Right atrium auricular region (tissue), 2 donors: ENCODE measurements at regions not wholly inside any gene's neighbourhood (a gene's known extent, or its start where the extent isn't known, plus 50 kb on each side); places are given as distances from the start of the nearest gene placed in this dataset.

Source experiments
- DNase-seq: peaks from one replicate; pipeline ENCODE4 v3.0.0-alpha.2; 2019; ENCODE audit warnings: low spot score
- H3K27ac ChIP-seq, 2 donors: fragments of 200-600 bp; sonication (generic); 1 replicate in 1 of 2; 2 replicates in 1 of 2; pipeline ENCODE4 v1.5.1; 2016 to 2019
- H3K27me3 ChIP-seq, 2 donors: fragments of 200-600 bp; sonication (generic); one replicate each; pipeline versions ENCODE4 v1.5.1 to v1.6.0; 2017 to 2019
- H3K36me3 ChIP-seq: fragments of 200-600 bp; sonication (generic); one replicate; pipeline ENCODE4 v1.5.1; 2016
- H3K4me1 ChIP-seq, 2 donors: fragments of 200-600 bp; sonication (generic); one replicate each; pipeline versions ENCODE4 v1.5.1 to v1.6.0; 2017 to 2019
- H3K4me3 ChIP-seq, 2 donors: fragments of 200-600 bp; sonication (generic); 1 replicate in 1 of 2; 2 replicates in 1 of 2; pipeline ENCODE4 v1.5.1; 2017 to 2019; ENCODE audit warnings: mild to moderate bottlenecking in 1 of 2, moderate library complexity in 1 of 2
- H3K9me3 ChIP-seq, 2 donors: fragments of 200-600 bp; sonication (generic); one replicate each; pipeline ENCODE4 v1.5.1; 2019
- CTCF ChIP-seq, 2 donors: fragments of 200-600 bp; sonication (generic); IDR thresholded peaks; one replicate each; pipeline ENCODE4 v1.5.1; 2019; ENCODE audit warnings: antibody characterized with exemption in 2 of 2

GRCh38 chr2:125839945-125840344, 816.0 kb upstream of the GYPC start:
- H3K27me3 ChIP-seq: no peaks in the 10 kb centered on the region
- no peaks in the 10 kb centered on the region for H3K9me3 ChIP-seq
- H3K27ac ChIP-seq: no peak overlapping the region
- no peak for DNase-seq
- no peak for TF ChIP-seq CTCF (IDR thresholded peaks at IDR 0.05)
- no peaks in the 10 kb centered on the region for H3K4me1 ChIP-seq
- no peak overlapping the region for H3K4me3 ChIP-seq
- no peaks in the 10 kb centered on the region for H3K36me3 ChIP-seq

GRCh38 chr2:125842041-125842440, 813.9 kb upstream of the GYPC start:
- no peak for TF ChIP-seq CTCF (IDR thresholded peaks at IDR 0.05)

GRCh38 chr2:125850541-125850940, 805.4 kb upstream of the GYPC start:
- Histone ChIP-seq H3K36me3 (no peaks in the 10 kb centered on the region), H3K4me3 (no peak overlapping the region), H3K9me3 (no peaks in the 10 kb centered on the region), H3K4me1 (no peaks in the 10 kb centered on the region), H3K27me3 (no peaks in the 10 kb centered on the region), H3K27ac (no peak overlapping the region)
- no peak for DNase-seq
- no peak for TF ChIP-seq CTCF (IDR thresholded peaks at IDR 0.05)

More at GRCh38 chr2:125842041-125842440, 813.9 kb upstream of the GYPC start:
- no peaks in the 10 kb centered on the region for H3K27me3 ChIP-seq
- H3K4me1 ChIP-seq: no peaks in the 10 kb centered on the region
- DNase-seq: no peak
- H3K27ac ChIP-seq: no peak overlapping the region
- no peaks in the 10 kb centered on the region for H3K36me3 ChIP-seq
- no peaks in the 10 kb centered on the region for H3K9me3 ChIP-seq
- no peak overlapping the region for H3K4me3 ChIP-seq

- no peaks in the 10 kb centered on the region for H3K36me3 ChIP-seq
- no peaks in the 10 kb centered on the region for H3K9me3 ChIP-seq
- no peak for DNase-seq
- no peak for TF ChIP-seq CTCF (IDR thresholded peaks at IDR 0.05)
- H3K4me1 ChIP-seq: no peaks in the 10 kb centered on the region
- no peak overlapping the region for H3K4me3 ChIP-seq
- no peaks in the 10 kb centered on the region for H3K27me3 ChIP-seq
- H3K27ac ChIP-seq: no peak overlapping the region
Measured at GRCh38 chr2:125852364-125852763, 803.6 kb upstream of the GYPC start.

- DNase-seq: no peak
- H3K4me3 ChIP-seq: no peak overlapping the region
- H3K9me3 ChIP-seq: no peaks in the 10 kb centered on the region
- no peaks in the 10 kb centered on the region for H3K4me1 ChIP-seq
- no peaks in the 10 kb centered on the region for H3K27me3 ChIP-seq
- TF ChIP-seq CTCF (IDR thresholded peaks at IDR 0.05): no peak
- no peak overlapping the region for H3K27ac ChIP-seq
- no peaks in the 10 kb centered on the region for H3K36me3 ChIP-seq
Measured at GRCh38 chr2:125853626-125854025, 802.3 kb upstream of the GYPC start.

GRCh38 chr2:125855204-125855603, 800.8 kb upstream of the GYPC start:
- no peaks in the 10 kb centered on the region for H3K36me3 ChIP-seq
- H3K27ac ChIP-seq: no peak overlapping the region
- H3K4me3 ChIP-seq: no peak overlapping the region
- H3K27me3 ChIP-seq: no peaks in the 10 kb centered on the region
- H3K4me1 ChIP-seq: no peaks in the 10 kb centered on the region
- no peak for TF ChIP-seq CTCF (IDR thresholded peaks at IDR 0.05)
- DNase-seq: no peak
- H3K9me3 ChIP-seq: no peaks in the 10 kb centered on the region
